Gastrocnemius medialis (tissue), 4 donors: ENCODE measurements at regions not wholly inside any gene's neighbourhood (a gene's known extent, or its start where the extent isn't known, plus 50 kb on each side); places are given as distances from the start of the nearest gene placed in this dataset.

Experiments used
- ATAC-seq, 2 donors: fragments of 150-250 bp; one replicate each; pipeline ENCODE4 v1.9.1; 2016
- DNase-seq, 2 donors: peaks; one replicate each; pipeline ENCODE4 v3.0.0-alpha.2; 2019
- H3K27ac ChIP-seq, 4 donors: fragments of 200-600 bp; sonication (generic); 1 replicate in 1 of 4; 2 replicates in 3 of 4; pipeline ENCODE4 v1.5.1; 2016 to 2018; ENCODE audit warnings: mild to moderate bottlenecking in 2 of 4, moderate library complexity in 1 of 4
- H3K27me3 ChIP-seq, 3 donors: fragments of 200-600 bp; sonication (generic) in 2 of 3; 1 replicate in 1 of 3; 2 replicates in 2 of 3; pipeline versions ENCODE4 v1.5.1 to v1.6.0; 2016 to 2019; ENCODE audit warnings: mild to moderate bottlenecking in 1 of 3, moderate library complexity in 1 of 3
- H3K36me3 ChIP-seq, 2 donors: fragments of 200-600 bp; sonication (generic) in 1 of 2; one replicate each; pipeline ENCODE4 v1.5.1; 2017 to 2018
- H3K4me1 ChIP-seq, 2 donors: fragments of 200-600 bp; sonication (generic) in 1 of 2; one replicate each; pipeline ENCODE4 v1.5.1; 2016 to 2017; ENCODE audit warnings: mild to moderate bottlenecking in 2 of 2
- H3K4me3 ChIP-seq, 4 donors: fragments of 200-600 bp; sonication (generic) in 3 of 4; 1 replicate in 1 of 4; 2 replicates in 3 of 4; pipeline ENCODE4 v1.5.1; 2016 to 2019; ENCODE audit warnings: mild to moderate bottlenecking in 2 of 4
- H3K9me3 ChIP-seq, 3 donors: fragments of 200-600 bp; sonication (generic) in 2 of 3; 1 replicate in 1 of 3; 2 replicates in 2 of 3; pipeline ENCODE4 v1.5.1; 2016 to 2019
- POLR2A ChIP-seq, 2 donors: fragments of 450-650 bp; IDR thresholded peaks; one replicate each; pipeline ENCODE4 v1.6.1; 2017; ENCODE audit warnings: antibody characterized with exemption in 2 of 2, mild to moderate bottlenecking in 2 of 2, moderate library complexity in 2 of 2
- in situ Hi-C, 4 donors: fragments of 200-750 bp; cut with MboI; loops; one replicate each; pipeline versions ENCODE4 v1.15.0 to v1.8.0; 2017; ENCODE audit warnings: low sequenced_read_pairs in 4 of 4
- intact Hi-C: fragments of 100-400 bp; cut with DNase I; formaldehyde crosslinking; loops from one replicate; pipeline ENCODE4 v1.15.1; 2023; ENCODE audit warnings: low total_unique reads
- TF ChIP-seq, protein P1 (sequence below), 5 experiments: fragments of 450-650 bp in 3 of 5; fragments of 200-600 bp in 2 of 5; sonication (generic) in 2 of 5; IDR thresholded peaks in 4 of 5; conservative IDR thresholded peaks in 1 of 5; 1 replicate in 4 of 5; 2 replicates in 1 of 5; pipeline ENCODE4 v1.5.1; 2016 to 2019; ENCODE audit warnings: antibody characterized with exemption in 5 of 5, mild to moderate bottlenecking in 3 of 5, moderate library complexity in 3 of 5

DNA sequence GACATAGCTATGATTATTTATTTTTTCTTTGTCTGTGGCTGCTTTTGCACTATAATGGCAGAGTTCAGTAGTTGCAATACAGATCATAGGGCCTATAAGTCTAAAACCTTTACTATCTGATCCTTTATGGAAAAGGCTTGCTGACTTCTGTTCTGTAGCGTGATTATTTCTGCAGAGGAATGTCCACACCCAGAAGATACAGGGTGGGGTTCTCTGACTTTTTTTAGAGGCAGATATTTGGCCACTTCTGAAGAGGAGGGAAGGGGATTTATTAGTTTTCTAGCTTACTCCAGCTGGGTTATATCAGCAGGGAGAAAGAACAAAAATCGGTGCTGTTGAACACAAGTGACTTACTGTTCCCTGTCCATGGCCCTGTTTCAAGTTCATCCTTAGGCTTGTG, 97.6 kb downstream of the RPE65 start:
- no peaks in the 10 kb centered on the region for H3K27me3 ChIP-seq
- intact Hi-C loops (no loop called here), in situ Hi-C loops (no loop called here)
- DNase-seq = no peak
- no peaks in the 10 kb centered on the region for H3K4me1 ChIP-seq
- no peak for TF ChIP-seq POLR2A (IDR thresholded peaks at IDR 0.05)
- TF ChIP-seq, protein P1, sequence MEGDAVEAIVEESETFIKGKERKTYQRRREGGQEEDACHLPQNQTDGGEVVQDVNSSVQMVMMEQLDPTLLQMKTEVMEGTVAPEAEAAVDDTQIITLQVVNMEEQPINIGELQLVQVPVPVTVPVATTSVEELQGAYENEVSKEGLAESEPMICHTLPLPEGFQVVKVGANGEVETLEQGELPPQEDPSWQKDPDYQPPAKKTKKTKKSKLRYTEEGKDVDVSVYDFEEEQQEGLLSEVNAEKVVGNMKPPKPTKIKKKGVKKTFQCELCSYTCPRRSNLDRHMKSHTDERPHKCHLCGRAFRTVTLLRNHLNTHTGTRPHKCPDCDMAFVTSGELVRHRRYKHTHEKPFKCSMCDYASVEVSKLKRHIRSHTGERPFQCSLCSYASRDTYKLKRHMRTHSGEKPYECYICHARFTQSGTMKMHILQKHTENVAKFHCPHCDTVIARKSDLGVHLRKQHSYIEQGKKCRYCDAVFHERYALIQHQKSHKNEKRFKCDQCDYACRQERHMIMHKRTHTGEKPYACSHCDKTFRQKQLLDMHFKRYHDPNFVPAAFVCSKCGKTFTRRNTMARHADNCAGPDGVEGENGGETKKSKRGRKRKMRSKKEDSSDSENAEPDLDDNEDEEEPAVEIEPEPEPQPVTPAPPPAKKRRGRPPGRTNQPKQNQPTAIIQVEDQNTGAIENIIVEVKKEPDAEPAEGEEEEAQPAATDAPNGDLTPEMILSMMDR (IDR thresholded peaks at IDR 0.05 in 4 of 5, conservative IDR thresholded peaks at IDR 0.05 in 1 of 5) = no peak
- no peak overlapping the region for H3K27ac ChIP-seq
- H3K4me3 ChIP-seq = no peak overlapping the region
- H3K9me3 ChIP-seq = no peaks in the 10 kb centered on the region
- H3K36me3 ChIP-seq = no peaks in the 10 kb centered on the region
- no peak for ATAC-seq

DNA sequence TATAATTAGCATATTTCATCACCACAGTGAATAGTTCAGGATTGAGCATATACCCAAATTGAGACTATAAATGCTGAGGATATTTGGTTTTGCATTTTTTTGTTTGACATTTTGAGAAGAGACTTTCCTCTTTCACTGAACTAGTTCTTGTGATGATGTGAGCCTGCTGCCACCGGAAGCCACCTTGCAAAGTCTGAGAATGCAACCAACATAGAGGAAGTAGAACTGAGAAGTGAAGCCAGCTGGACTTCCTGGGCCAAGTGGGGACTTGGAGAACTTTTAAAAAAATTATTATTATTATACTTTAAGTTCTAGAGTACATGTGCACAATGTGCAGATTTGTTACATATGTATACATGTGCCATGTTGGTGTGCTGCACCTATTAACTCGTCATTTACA, 102.3 kb downstream of the RPE65 start:
- in situ Hi-C loops = loop anchor here in 2 of 4 donors (25.0 kb wide), 4 partner anchors 485 to 835 kb away; no protein-coding TSS in a partner anchor
- H3K4me1 ChIP-seq = no peaks in the 10 kb centered on the region
- ATAC-seq = no peak

DNA sequence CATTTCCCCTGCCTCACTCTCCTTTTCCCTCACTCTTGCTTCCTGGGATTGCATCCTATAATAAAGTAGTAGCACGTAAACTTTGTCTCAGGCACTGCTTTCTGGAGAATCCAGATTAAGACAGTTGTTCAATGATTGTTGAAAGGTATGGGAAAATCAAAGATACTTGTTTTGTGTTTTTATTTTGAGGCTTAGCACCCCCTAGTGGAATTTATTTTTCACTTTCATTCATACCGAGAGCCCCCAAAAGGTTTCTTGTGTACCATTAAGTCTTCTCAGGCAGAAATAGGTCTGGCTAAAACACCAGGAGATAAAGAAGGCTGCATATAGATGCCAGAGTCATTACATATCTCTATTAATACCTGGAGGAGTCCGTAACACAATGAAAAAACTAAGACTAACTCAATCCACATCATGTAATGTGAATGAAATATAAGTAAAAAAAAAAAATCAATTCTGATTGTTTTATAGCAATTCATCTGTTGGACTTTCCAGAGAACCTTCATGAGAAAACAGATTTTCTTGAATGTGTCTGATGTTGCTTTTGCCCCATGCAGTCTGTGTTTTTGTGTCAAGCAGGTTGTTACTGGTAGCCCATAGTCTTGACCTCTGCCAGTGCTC, 103.5 kb downstream of the RPE65 start:
- TF ChIP-seq POLR2A (IDR thresholded peaks at IDR 0.05) = no peak
- TF ChIP-seq, protein P1 (IDR thresholded peaks at IDR 0.05 in 4 of 5, conservative IDR thresholded peaks at IDR 0.05 in 1 of 5) = peak; percentile 11 to 62 (median 33)
- Histone ChIP-seq H3K9me3 (no peaks in the 10 kb centered on the region), H3K27ac (no peak overlapping the region), H3K4me1 (no peaks in the 10 kb centered on the region), H3K27me3 (no peaks in the 10 kb centered on the region), H3K36me3 (no peaks in the 10 kb centered on the region), H3K4me3 (no peak overlapping the region)
- ATAC-seq = no peak
- no peak for DNase-seq
- intact Hi-C loops (loop anchor here (1.0 to 10.0 kb wide), 3 partner anchors 226 to 581 kb away; no protein-coding TSS in a partner anchor), in situ Hi-C loops (loop anchor here in 2 of 4 donors (25.0 kb wide), 4 partner anchors 484 to 834 kb away; no protein-coding TSS in a partner anchor)

More for the DNA sequence above, 102.3 kb downstream of the RPE65 start:
- TF ChIP-seq POLR2A (IDR thresholded peaks at IDR 0.05) = no peak
- TF ChIP-seq, protein P1 (IDR thresholded peaks at IDR 0.05 in 4 of 5, conservative IDR thresholded peaks at IDR 0.05 in 1 of 5) = no peak
- peak; percentile 8 to 34 for DNase-seq
- Histone ChIP-seq H3K27me3 (no peaks in the 10 kb centered on the region), H3K36me3 (no peaks in the 10 kb centered on the region), H3K27ac (no peak overlapping the region), H3K4me3 (no peak overlapping the region), H3K9me3 (no peaks in the 10 kb centered on the region)
- intact Hi-C loops = loop anchor here (10.0 kb wide), 2 partner anchors 493 to 583 kb away; no protein-coding TSS in a partner anchor

DNA sequence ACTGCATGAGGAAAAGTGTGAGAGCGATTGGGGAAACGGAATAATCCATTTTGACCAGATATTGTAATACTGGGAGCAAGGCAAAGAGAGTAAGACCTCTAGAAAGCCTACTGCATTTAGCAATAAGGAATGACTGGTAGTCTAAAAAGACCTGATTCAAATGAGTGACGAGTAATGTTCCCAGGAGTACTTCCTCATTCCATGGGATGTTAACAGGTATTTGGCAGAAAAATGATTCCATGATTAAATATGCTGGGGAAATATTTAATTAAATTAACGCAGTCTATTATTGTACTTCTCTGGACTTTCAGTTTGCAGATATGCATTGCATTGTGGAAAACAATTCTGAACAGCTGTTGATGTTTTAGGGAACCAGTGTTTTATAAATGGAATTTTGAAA, 105.5 kb downstream of the RPE65 start:
- TF ChIP-seq, protein P1 (IDR thresholded peaks at IDR 0.05 in 4 of 5, conservative IDR thresholded peaks at IDR 0.05 in 1 of 5) = no peak
- no peak for TF ChIP-seq POLR2A (IDR thresholded peaks at IDR 0.05)
- H3K4me3 ChIP-seq = no peak overlapping the region
- no peaks in the 10 kb centered on the region for H3K27me3 ChIP-seq
- H3K4me1 ChIP-seq = no peaks in the 10 kb centered on the region
- no peaks in the 10 kb centered on the region for H3K9me3 ChIP-seq
- no peak for DNase-seq
- no peak overlapping the region for H3K27ac ChIP-seq
- in situ Hi-C loops (loop anchor here (5.0 to 25.0 kb wide), 6 partner anchors 222 to 832 kb away; no protein-coding TSS in a partner anchor), intact Hi-C loops (loop anchor here (10.0 kb wide), 2 partner anchors 489 to 579 kb away; no protein-coding TSS in a partner anchor)
- no peaks in the 10 kb centered on the region for H3K36me3 ChIP-seq
- no peak for ATAC-seq
